Activated naive CD8-positive, alpha-beta T cell (primary cell): ENCODE measurements at regions not wholly inside any gene's neighbourhood (a gene's known extent, or its start where the extent isn't known, plus 50 kb on each side); places are given as distances from the start of the nearest gene placed in this dataset.

Experiments used
- H3K27ac Mint-ChIP-seq: one replicate; pipeline ENCODE4 v1.8.0; 2021; ENCODE audit warnings: mixed read lengths
- H3K27me3 Mint-ChIP-seq: one replicate; pipeline ENCODE4 v1.8.0; 2021; ENCODE audit warnings: mixed read lengths
- H3K36me3 Mint-ChIP-seq: one replicate; pipeline ENCODE4 v1.8.0; 2021; ENCODE audit warnings: mixed read lengths
- H3K4me1 Mint-ChIP-seq: one replicate; pipeline ENCODE4 v1.8.0; 2021; ENCODE audit warnings: low read depth, mixed read lengths
- H3K4me3 Mint-ChIP-seq: one replicate; pipeline ENCODE4 v1.8.0; 2021; ENCODE audit warnings: mild to moderate bottlenecking, mixed read lengths
- H3K9me3 Mint-ChIP-seq: one replicate; pipeline ENCODE4 v1.8.0; 2021; ENCODE audit warnings: low read depth, mixed read lengths

DNA sequence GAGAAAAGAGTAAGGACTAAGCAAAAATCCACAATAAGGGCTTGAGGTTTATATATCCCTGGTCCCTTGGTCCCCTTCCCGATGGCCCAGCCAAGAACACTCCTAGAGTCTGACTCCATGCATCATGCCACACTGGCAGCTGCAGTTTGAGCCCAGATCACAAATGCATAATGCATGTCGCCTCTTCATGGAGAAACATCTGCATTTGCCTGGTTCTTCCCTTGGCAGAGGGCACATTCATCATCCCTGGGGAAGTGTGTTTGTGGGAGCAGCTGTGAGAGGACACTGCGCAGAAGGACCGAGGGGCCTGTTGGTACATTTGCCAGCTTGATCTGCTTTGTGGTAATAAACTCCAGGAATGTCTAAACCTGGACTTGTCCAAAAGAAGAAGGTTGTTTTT is 731.8 kb downstream of the FGF9 start:
- no peak overlapping the region for H3K4me3 Mint-ChIP-seq

DNA sequence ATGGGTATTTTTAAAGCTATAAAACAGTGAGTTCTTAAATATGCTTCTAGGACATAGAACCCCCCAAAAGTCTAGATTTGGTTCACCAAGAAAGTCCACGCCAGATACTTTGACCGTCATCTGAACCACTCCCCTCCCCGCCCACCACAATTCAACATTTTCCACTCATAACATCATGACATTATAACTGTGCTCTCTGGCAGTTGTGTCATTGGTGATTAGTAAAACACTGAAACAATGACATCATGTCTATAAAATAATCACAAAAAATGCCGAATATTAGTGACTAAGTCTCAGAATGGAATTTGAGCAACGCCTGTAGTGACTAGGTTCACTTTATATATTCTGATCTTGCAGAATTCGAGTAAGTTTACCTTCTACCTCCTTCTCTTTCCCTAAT is 732.3 kb downstream of the FGF9 start:
- no peaks in the 10 kb centered on the region for H3K36me3 Mint-ChIP-seq

More for the DNA sequence above, 731.8 kb downstream of the FGF9 start:
- H3K4me1 Mint-ChIP-seq: no peaks in the 10 kb centered on the region
- H3K9me3 Mint-ChIP-seq: no peaks in the 10 kb centered on the region
- no peak overlapping the region for H3K27ac Mint-ChIP-seq
- H3K27me3 Mint-ChIP-seq: no peaks in the 10 kb centered on the region
- no peaks in the 10 kb centered on the region for H3K36me3 Mint-ChIP-seq

GRCh38 chr13:22405891-22406290 is 735.0 kb downstream of the FGF9 start:
- H3K36me3 Mint-ChIP-seq: no peaks in the 10 kb centered on the region
- H3K9me3 Mint-ChIP-seq: peaks cover 5% of the 10 kb centered on the region
- no peaks in the 10 kb centered on the region for H3K4me1 Mint-ChIP-seq
- no peak overlapping the region for H3K27ac Mint-ChIP-seq
- no peaks in the 10 kb centered on the region for H3K27me3 Mint-ChIP-seq
- no peak overlapping the region for H3K4me3 Mint-ChIP-seq

More for the DNA sequence above, 732.3 kb downstream of the FGF9 start:
- H3K27ac Mint-ChIP-seq: no peak overlapping the region
- no peaks in the 10 kb centered on the region for H3K27me3 Mint-ChIP-seq
- H3K4me3 Mint-ChIP-seq: no peak overlapping the region
- no peaks in the 10 kb centered on the region for H3K4me1 Mint-ChIP-seq
- no peaks in the 10 kb centered on the region for H3K9me3 Mint-ChIP-seq

DNA sequence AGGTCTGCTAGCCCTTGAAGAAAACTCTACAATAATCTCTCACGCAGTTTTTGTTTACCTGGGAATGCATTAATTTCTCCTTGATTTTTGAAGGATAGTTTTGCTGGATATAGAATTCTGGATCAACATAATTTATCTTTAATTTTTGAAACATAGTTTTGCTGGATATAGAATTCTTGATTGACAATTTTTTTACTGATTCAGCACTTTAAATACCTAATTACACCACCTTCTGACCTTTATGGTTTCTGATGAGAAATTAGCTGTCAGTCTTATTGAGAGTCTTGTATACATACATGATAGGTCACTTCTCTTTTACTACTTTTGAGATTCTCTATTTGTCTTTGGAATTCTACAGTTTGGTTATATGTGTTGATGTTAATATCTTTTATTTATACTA is 741.6 kb downstream of the FGF9 start:
- H3K4me3 Mint-ChIP-seq: no peak overlapping the region
- H3K9me3 Mint-ChIP-seq: peaks cover 32% of the 10 kb centered on the region
- H3K4me1 Mint-ChIP-seq: no peaks in the 10 kb centered on the region
- H3K27ac Mint-ChIP-seq: no peak overlapping the region
- H3K36me3 Mint-ChIP-seq: peaks cover 2% of the 10 kb centered on the region
- H3K27me3 Mint-ChIP-seq: peaks cover 2% of the 10 kb centered on the region

DNA sequence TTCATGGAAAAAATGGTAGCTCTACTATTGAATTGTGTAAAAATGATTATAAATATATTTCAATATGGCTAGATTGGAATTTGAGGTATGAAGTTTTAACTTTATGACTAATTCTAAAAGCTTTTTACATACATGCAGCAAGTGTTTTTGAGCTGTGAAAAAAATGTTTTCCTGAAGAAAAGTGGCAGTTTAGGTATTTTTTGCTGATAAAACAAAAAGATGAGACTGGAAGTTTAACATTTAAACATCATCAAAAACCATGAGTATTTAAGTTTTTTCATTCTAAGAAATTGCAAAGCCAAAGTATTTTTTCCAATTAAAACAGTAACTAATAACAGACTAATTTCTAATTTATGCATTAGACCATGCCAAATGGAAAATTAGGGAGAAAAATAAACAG is 751.1 kb downstream of the FGF9 start:
- H3K4me3 Mint-ChIP-seq: no peak overlapping the region

GRCh38 chr13:22422712-22423111 is 751.8 kb downstream of the FGF9 start:
- no peaks in the 10 kb centered on the region for H3K9me3 Mint-ChIP-seq
- H3K27me3 Mint-ChIP-seq: peaks cover 2% of the 10 kb centered on the region
- no peak overlapping the region for H3K27ac Mint-ChIP-seq
- H3K4me1 Mint-ChIP-seq: no peaks in the 10 kb centered on the region
- no peak overlapping the region for H3K4me3 Mint-ChIP-seq
- no peaks in the 10 kb centered on the region for H3K36me3 Mint-ChIP-seq

More for the DNA sequence above, 751.1 kb downstream of the FGF9 start:
- Mint-ChIP-seq H3K4me1 (no peaks in the 10 kb centered on the region), H3K27ac (no peak overlapping the region), H3K36me3 (no peaks in the 10 kb centered on the region), H3K9me3 (no peaks in the 10 kb centered on the region), H3K27me3 (peaks cover 2% of the 10 kb centered on the region)

DNA sequence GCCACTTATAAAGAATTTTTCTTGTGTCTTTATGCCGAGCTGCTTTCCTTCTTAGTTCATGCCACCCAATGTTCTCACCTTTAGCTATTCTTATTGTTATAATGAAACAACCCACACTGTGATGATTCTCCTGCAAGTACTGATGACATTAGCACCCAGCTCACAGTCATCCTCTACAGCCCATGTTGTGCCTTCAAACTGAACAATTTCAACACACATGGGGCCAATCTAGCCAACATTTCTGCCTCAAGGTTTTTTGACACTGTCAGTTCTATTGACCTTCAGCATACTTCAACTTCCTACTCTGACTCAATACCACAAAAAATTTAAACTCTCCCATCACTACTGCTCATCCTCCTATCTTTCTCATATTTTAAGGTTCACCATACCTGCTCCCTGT is 752.4 kb downstream of the FGF9 start:
- Mint-ChIP-seq H3K9me3 (no peaks in the 10 kb centered on the region), H3K4me3 (no peak overlapping the region), H3K36me3 (no peaks in the 10 kb centered on the region), H3K4me1 (no peaks in the 10 kb centered on the region), H3K27me3 (peaks cover 2% of the 10 kb centered on the region), H3K27ac (no peak overlapping the region)

DNA sequence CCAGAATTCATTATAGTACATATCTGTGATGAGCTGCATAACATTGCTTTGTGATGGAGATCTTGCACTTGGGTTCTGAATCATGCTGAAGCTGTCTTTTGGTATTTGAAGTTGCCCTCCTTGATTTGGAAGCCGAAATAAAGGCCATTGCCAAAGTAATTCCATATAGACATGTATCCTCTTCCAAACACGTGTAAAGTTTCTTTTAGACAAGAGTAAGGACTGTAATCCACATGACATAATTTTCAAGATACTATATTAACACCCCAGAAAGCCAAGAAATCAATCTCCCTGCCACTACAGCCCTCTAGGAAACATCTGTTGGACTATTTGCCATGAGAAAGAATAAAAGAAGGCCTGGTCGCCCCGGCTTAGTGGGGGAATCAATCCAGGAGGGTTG is 754.2 kb downstream of the FGF9 start:
- H3K9me3 Mint-ChIP-seq: peaks cover 2% of the 10 kb centered on the region
- peaks cover 3% of the 10 kb centered on the region for H3K27me3 Mint-ChIP-seq
- no peaks in the 10 kb centered on the region for H3K4me1 Mint-ChIP-seq
- H3K36me3 Mint-ChIP-seq: no peaks in the 10 kb centered on the region
- no peak overlapping the region for H3K27ac Mint-ChIP-seq
- no peak overlapping the region for H3K4me3 Mint-ChIP-seq

DNA sequence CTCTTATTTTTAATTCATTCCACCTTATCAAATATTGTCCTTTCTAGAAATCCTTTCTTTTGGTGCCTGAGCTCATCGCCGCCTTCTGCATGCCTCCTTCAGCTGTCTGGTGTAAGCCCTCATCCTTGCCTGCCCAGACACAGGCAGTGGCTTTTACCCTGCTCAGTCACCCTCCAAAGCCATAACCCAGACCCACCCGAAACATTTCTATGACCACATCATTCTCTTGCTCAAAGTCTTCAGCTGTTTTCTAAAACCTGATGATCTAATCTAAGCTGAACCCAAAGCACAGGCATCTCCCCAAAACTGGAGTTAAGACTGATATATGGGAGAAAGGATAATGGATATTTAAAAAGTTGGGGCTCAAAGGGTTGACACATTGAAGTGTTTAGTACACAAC is 753.7 kb upstream of the SGCG start:
- no peak overlapping the region for H3K4me3 Mint-ChIP-seq
- no peak overlapping the region for H3K27ac Mint-ChIP-seq
- no peaks in the 10 kb centered on the region for H3K4me1 Mint-ChIP-seq
- no peaks in the 10 kb centered on the region for H3K36me3 Mint-ChIP-seq
- H3K9me3 Mint-ChIP-seq: peaks cover 3% of the 10 kb centered on the region
- peaks cover 4% of the 10 kb centered on the region for H3K27me3 Mint-ChIP-seq

- Mint-ChIP-seq H3K36me3 (no peaks in the 10 kb centered on the region), H3K4me3 (no peak overlapping the region), H3K27me3 (peaks cover 4% of the 10 kb centered on the region), H3K27ac (no peak overlapping the region), H3K9me3 (peaks cover 3% of the 10 kb centered on the region), H3K4me1 (no peaks in the 10 kb centered on the region)
These were observed 753.0 kb upstream of the SGCG start for GRCh38 chr13:22427783-22428182.

DNA sequence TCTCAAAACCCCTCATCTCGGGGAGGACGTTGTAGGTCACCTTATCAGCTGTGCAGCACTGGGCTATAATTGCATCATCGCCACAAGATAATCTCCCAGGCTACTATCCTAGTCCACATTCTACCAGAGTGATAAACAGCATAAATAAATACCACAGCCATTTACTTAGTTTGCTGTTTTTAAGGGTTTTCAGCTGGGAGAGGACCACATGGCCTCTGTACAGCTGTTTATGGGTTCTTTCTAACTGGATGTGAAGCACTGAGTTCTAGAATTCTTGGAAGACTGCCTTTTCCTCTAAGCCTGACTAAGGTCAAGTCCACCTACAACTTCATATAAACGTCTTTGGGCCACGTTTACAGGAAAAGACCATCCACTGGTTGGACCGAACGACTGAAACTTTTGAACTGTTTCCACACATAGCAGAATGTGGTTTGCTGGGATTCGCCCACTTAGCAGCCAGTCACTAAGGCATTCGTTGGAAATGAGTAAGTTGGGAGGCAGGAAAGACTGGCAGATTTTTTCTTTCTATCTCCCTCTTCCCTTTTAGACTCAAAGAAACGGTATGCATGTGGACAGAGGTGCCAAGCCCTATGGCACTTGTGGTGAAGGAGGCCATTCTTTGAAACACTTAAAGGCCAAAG is 752.5 kb upstream of the SGCG start:
- Mint-ChIP-seq H3K27ac (no peak overlapping the region), H3K4me3 (no peak overlapping the region), H3K36me3 (no peaks in the 10 kb centered on the region), H3K4me1 (no peaks in the 10 kb centered on the region), H3K27me3 (peaks cover 4% of the 10 kb centered on the region), H3K9me3 (peaks cover 3% of the 10 kb centered on the region)

DNA sequence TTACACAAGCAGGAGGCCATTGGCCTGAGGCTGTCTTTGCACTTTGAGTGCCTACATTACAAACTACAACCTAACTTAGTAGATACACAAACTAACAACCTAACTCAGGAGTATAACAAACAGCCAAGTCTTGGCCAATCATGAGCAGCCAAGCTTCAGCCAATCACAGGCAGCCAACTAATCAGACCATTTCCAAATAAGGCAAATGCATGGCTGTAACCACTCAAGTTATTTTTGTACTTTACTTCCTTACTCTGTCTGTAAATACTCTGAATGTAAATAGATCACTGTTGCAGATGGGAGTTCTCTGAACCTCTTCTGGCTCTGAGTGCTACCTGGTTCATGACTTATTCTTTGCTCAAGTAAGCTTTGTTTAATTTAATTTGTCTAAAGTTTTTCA is 748.1 kb upstream of the SGCG start:
- H3K27me3 Mint-ChIP-seq: peaks cover 2% of the 10 kb centered on the region
- peaks cover 3% of the 10 kb centered on the region for H3K4me1 Mint-ChIP-seq
- H3K9me3 Mint-ChIP-seq: peaks cover 3% of the 10 kb centered on the region

DNA sequence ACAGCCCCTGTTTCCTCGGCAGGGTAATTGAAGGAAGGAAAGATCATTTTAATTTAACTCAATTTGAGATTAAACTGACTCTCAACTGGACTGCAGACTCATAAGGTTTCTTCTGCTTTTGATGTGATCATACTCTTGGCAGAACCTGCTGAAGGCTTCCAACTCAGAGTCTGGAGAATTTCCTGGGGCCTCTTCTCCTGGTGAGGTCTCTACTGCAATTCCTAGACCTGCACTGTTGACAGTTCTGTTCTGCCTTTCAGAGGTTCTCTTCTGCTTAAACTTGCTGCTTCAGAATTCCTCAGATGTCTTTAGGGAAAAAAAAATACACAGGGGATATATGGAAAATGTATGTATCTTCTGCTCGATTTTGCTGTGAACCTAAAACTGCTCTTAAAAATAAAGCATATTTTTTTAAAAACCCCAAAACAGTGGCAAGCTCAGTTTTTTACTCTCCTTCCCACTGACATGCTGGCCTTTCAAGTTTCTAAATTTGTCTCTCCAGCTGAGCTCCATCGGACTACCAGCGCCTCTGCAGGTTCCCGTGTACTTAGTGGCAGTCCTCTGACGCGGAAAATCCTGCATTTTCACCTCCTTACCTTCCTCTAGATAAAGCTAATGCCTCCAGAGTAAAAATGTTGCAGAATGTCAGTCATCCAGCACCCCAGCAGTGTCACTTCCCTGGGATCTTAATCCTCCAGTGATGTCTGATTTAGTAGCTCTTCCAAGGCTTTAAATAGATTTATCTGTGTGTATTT is 733.5 kb upstream of the SGCG start:
- Mint-ChIP-seq H3K27me3 (peaks cover 3% of the 10 kb centered on the region), H3K4me1 (no peaks in the 10 kb centered on the region), H3K4me3 (no peak overlapping the region), H3K36me3 (no peaks in the 10 kb centered on the region), H3K9me3 (no peaks in the 10 kb centered on the region), H3K27ac (no peak overlapping the region)

More for the DNA sequence above, 748.1 kb upstream of the SGCG start:
- H3K36me3 Mint-ChIP-seq: no peaks in the 10 kb centered on the region
- no peak overlapping the region for H3K27ac Mint-ChIP-seq
- no peak overlapping the region for H3K4me3 Mint-ChIP-seq

- Mint-ChIP-seq H3K4me3 (no peak overlapping the region), H3K9me3 (no peaks in the 10 kb centered on the region)
These were observed 731.5 kb upstream of the SGCG start for GRCh38 chr13:22449251-22449650.

GRCh38 chr13:22451327-22451741 is 729.4 kb upstream of the SGCG start:
- Mint-ChIP-seq H3K27ac (no peak overlapping the region), H3K27me3 (peaks cover 3% of the 10 kb centered on the region), H3K4me3 (no peak overlapping the region), H3K9me3 (no peaks in the 10 kb centered on the region), H3K36me3 (no peaks in the 10 kb centered on the region), H3K4me1 (no peaks in the 10 kb centered on the region)

More at GRCh38 chr13:22449251-22449650, 731.5 kb upstream of the SGCG start:
- Mint-ChIP-seq H3K4me1 (no peaks in the 10 kb centered on the region), H3K27ac (no peak overlapping the region), H3K27me3 (peaks cover 3% of the 10 kb centered on the region), H3K36me3 (no peaks in the 10 kb centered on the region)

DNA sequence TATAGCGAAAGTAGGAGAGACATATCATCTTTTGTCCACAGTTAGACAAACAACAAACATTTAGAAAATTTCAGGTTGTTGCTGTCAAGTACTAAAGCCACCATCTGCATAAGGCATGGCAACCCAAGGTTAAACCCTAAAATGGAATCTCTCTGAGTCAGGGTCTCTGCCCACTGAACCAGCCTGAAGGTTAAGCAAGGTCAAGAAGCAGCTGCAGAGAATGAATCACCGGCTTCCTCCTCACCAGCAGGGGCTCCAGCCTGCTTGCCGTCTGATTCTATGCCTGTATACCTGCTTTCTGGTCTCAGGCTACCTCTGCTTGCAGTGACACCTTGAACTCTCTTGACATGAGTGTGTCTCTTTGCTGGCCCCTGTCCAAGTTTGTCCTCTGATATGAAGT is 726.2 kb upstream of the SGCG start:
- Mint-ChIP-seq H3K4me3 (no peak overlapping the region), H3K4me1 (no peaks in the 10 kb centered on the region), H3K36me3 (no peaks in the 10 kb centered on the region), H3K9me3 (no peaks in the 10 kb centered on the region), H3K27ac (no peak overlapping the region), H3K27me3 (no peaks in the 10 kb centered on the region)
